Ovary (tissue), 3 donors: ENCODE measurements at regions not wholly inside any gene's neighbourhood (a gene's known extent, or its start where the extent isn't known, plus 50 kb on each side); places are given as distances from the start of the nearest gene placed in this dataset.

Experiments used
- EP300 ChIP-seq: sonication (generic); formaldehyde crosslinking; IDR thresholded peaks from one replicate; pipeline ENCODE4 v1.6.1; 2017; ENCODE audit warnings: antibody characterized with exemption
- POLR2A ChIP-seq: fragments of 450-650 bp; IDR thresholded peaks from one replicate; pipeline ENCODE4 v1.6.1; 2017; ENCODE audit warnings: antibody characterized with exemption, mild to moderate bottlenecking, moderate library complexity
- TF ChIP-seq, protein P1 (sequence below), 3 donors: fragments of 450-650 bp in 2 of 3; fragments of 200-600 bp in 1 of 3; IDR thresholded peaks; one replicate each; pipeline versions ENCODE4 v1.5.1 to v1.8.0; 2016 to 2022; ENCODE audit warnings: antibody characterized with exemption in 3 of 3, mild to moderate bottlenecking in 1 of 3
- donor health status: DM: no; HTN: no; CAD: no.

GRCh38 chr3:105585-105984, 91.0 kb upstream of the CHL1 start:
- TF ChIP-seq, protein P1, sequence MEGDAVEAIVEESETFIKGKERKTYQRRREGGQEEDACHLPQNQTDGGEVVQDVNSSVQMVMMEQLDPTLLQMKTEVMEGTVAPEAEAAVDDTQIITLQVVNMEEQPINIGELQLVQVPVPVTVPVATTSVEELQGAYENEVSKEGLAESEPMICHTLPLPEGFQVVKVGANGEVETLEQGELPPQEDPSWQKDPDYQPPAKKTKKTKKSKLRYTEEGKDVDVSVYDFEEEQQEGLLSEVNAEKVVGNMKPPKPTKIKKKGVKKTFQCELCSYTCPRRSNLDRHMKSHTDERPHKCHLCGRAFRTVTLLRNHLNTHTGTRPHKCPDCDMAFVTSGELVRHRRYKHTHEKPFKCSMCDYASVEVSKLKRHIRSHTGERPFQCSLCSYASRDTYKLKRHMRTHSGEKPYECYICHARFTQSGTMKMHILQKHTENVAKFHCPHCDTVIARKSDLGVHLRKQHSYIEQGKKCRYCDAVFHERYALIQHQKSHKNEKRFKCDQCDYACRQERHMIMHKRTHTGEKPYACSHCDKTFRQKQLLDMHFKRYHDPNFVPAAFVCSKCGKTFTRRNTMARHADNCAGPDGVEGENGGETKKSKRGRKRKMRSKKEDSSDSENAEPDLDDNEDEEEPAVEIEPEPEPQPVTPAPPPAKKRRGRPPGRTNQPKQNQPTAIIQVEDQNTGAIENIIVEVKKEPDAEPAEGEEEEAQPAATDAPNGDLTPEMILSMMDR (IDR thresholded peaks at IDR 0.05) = no peak
- TF ChIP-seq POLR2A = no peak
- TF ChIP-seq EP300 = no peak
